Endothelial cell of umbilical vein (primary cell): ENCODE measurements at regions not wholly inside any gene's neighbourhood (a gene's known extent, or its start where the extent isn't known, plus 50 kb on each side); places are given as distances from the start of the nearest gene placed in this dataset.

Experiments
- BruUV-seq: library from RNA; stranded (reverse); fragments of 400-500 nt; replicated peaks from 2 replicates; lab custom pipeline; 2021; lab: Mats Ljungman, UMichigan
- CTCF ChIA-PET: fragments of 300-600, 350-600 bp; sonication (Branson Sonifier 250); formaldehyde crosslinking; loops from one replicate; lab custom pipeline; 2021; ENCODE audit warnings: antibody characterized with exemption, inconsistent platforms; lab: Charles Lee
- POLR2A ChIA-PET: fragments of 300-600, 350-600 bp; sonication (Branson Sonifier 250); formaldehyde crosslinking; loops from one replicate; lab custom pipeline; 2021; ENCODE audit warnings: antibody characterized with exemption, inconsistent platforms; lab: Charles Lee
- DNase-seq: peaks from one replicate; pipeline ENCODE4 v3.0.0-alpha.2; 2011; ENCODE audit warnings: low read depth, low spot score
- FAIRE-seq: peaks from 2 replicates; lab custom pipeline; 2011; peaks lifted over from hg19 to GRCh38; lab: Jason Lieb, UNC
- H2AFZ ChIP-seq: 2 replicates; pipeline ENCODE4 v1.6.0; 2012; ENCODE audit warnings: low read depth, low read length, control low read depth, inconsistent platforms
- H3K27ac ChIP-seq: 2 replicates; pipeline ENCODE4 v1.5.1; 2011; ENCODE audit warnings: low read depth, mild to moderate bottlenecking, control low read depth, low read length, moderate library complexity; ENCODE audit not compliant: insufficient read depth
- H3K27me3 ChIP-seq, 2 experiments: 2 replicates each; pipeline versions ENCODE4 v1.6.0 to v1.6.1; 2011; ENCODE audit warnings: low read length in 2 of 2, mixed read lengths in 1 of 2; ENCODE audit not compliant: control insufficient read depth in 2 of 2, insufficient read depth in 2 of 2
- H3K36me3 ChIP-seq, 2 experiments: 2 replicates in 1 of 2; 3 replicates in 1 of 2; pipeline ENCODE4 v1.5.1; 2011; ENCODE audit warnings: low read length in 2 of 2, mild to moderate bottlenecking in 1 of 2, moderate library complexity in 1 of 2; ENCODE audit not compliant: control insufficient read depth in 2 of 2, insufficient read depth in 2 of 2; ENCODE audit errors: extremely low read depth in 1 of 2
- H3K4me1 ChIP-seq: 3 replicates; pipeline ENCODE4 v1.5.1; 2011; ENCODE audit warnings: mild to moderate bottlenecking, low read length; ENCODE audit not compliant: control insufficient read depth, insufficient read depth; ENCODE audit errors: extremely low read depth
- H3K4me2 ChIP-seq: 2 replicates; pipeline ENCODE4 v1.6.1; 2011; ENCODE audit warnings: low read length, control low read depth, mixed read lengths; ENCODE audit not compliant: insufficient read depth
- H3K4me3 ChIP-seq, 3 experiments: fragments of 200-600 bp in 1 of 3; sonication (generic), shearing (Covaris generic) in 1 of 3; replicated peaks in 1 of 3; 2 replicates each; pipeline ENCODE4 v1.5.1; 2011 to 2016; ENCODE audit warnings: control low read depth in 3 of 3, low read length in 3 of 3, mild to moderate bottlenecking in 2 of 3, inconsistent platforms in 1 of 3, low read depth in 1 of 3, moderate library complexity in 1 of 3; ENCODE audit not compliant: insufficient read depth in 1 of 3
- H3K79me2 ChIP-seq: 2 replicates; pipeline ENCODE4 v1.6.0; 2012; ENCODE audit warnings: low read length, inconsistent platforms; ENCODE audit not compliant: control insufficient read depth, insufficient read depth
- H3K9ac ChIP-seq: replicated peaks from 2 replicates; pipeline ENCODE3; 2011; ENCODE audit warnings: low read length, control low read depth; ENCODE audit not compliant: insufficient read depth; ENCODE audit errors: extremely low read depth
- H3K9me1 ChIP-seq: replicated peaks from 3 replicates; pipeline ENCODE4 v1.6.0; 2011; ENCODE audit warnings: mild to moderate bottlenecking, low read length; ENCODE audit not compliant: control insufficient read depth, insufficient read depth; ENCODE audit errors: extremely low read depth
- H3K9me3 ChIP-seq: replicated peaks from 2 replicates; pipeline ENCODE4 v1.5.1; 2012; ENCODE audit warnings: low read length, inconsistent platforms; ENCODE audit not compliant: control insufficient read depth, insufficient read depth
- H4K20me1 ChIP-seq: replicated peaks from 2 replicates; pipeline ENCODE3; 2011; ENCODE audit warnings: mild to moderate bottlenecking, low read length; ENCODE audit not compliant: control insufficient read depth, insufficient read depth; ENCODE audit errors: extremely low read depth
- EZH2 ChIP-seq: IDR thresholded peaks from 2 replicates; pipeline ENCODE4 v1.6.1; 2012; ENCODE audit warnings: borderline replicate concordance, low read depth, mild to moderate bottlenecking, moderate library complexity, low read length, inconsistent platforms; ENCODE audit not compliant: severe bottlenecking
- FOS ChIP-seq: IDR thresholded peaks from 2 replicates; pipeline ENCODE4 v1.6.1; 2011; ENCODE audit warnings: mild to moderate bottlenecking, low read length, moderate library complexity, borderline replicate concordance; ENCODE audit not compliant: insufficient read depth
- GATA2 ChIP-seq: IDR thresholded peaks from 2 replicates; pipeline ENCODE4 v1.7.0; 2011; ENCODE audit warnings: low read depth, mild to moderate bottlenecking, moderate library complexity, mixed read lengths, low read length; ENCODE audit not compliant: insufficient read length, insufficient read depth
- JUN ChIP-seq: IDR thresholded peaks from 2 replicates; pipeline ENCODE4 v1.6.1; 2011; ENCODE audit warnings: borderline replicate concordance, low read depth; ENCODE audit not compliant: insufficient read length, insufficient read depth
- MYC ChIP-seq: IDR thresholded peaks from one replicate; pipeline ENCODE4 v1.6.1; 2011; ENCODE audit warnings: mild to moderate bottlenecking, low read depth, low read length
- POLR2A ChIP-seq: IDR thresholded peaks from 2 replicates; pipeline ENCODE4 v1.6.1; 2012; ENCODE audit warnings: low read depth, mild to moderate bottlenecking, control low read depth, low read length
- POLR2AphosphoS5 ChIP-seq: IDR thresholded peaks from 2 replicates; pipeline ENCODE4 v1.6.1; 2012; ENCODE audit warnings: low read depth, mild to moderate bottlenecking, control low read depth, low read length, moderate library complexity; ENCODE audit not compliant: insufficient read depth
- dilution Hi-C: fragments of 300-500 bp; cut with MboI; formaldehyde crosslinking; loops from one replicate; pipeline ENCODE4 v1.15.0; 2019; ENCODE audit warnings: low sequenced_read_pairs; ENCODE audit not compliant: extremely low pct_ligation_motif_present
- intact Hi-C: fragments of 100-400 bp; cut with micrococcal nuclease; formaldehyde crosslinking; loops from one replicate; pipeline ENCODE4 v1.10.0; 2022
- TF ChIP-seq, protein P1 (sequence below): IDR thresholded peaks from 2 replicates; pipeline ENCODE4 v1.6.1; 2011; ENCODE audit not compliant: insufficient read depth, insufficient read length
- TF ChIP-seq, protein P2 (sequence below), 2 donors: IDR thresholded peaks; 1 replicate in 1 of 2; 2 replicates in 1 of 2; pipeline ENCODE4 v1.5.1; 2011; ENCODE audit warnings: low read length in 2 of 2, mild to moderate bottlenecking in 2 of 2, moderate library complexity in 2 of 2, control low read depth in 1 of 2, inconsistent platforms in 1 of 2, low read depth in 1 of 2; ENCODE audit not compliant: insufficient read depth in 1 of 2; ENCODE audit errors: extremely low read depth in 1 of 2

DNA sequence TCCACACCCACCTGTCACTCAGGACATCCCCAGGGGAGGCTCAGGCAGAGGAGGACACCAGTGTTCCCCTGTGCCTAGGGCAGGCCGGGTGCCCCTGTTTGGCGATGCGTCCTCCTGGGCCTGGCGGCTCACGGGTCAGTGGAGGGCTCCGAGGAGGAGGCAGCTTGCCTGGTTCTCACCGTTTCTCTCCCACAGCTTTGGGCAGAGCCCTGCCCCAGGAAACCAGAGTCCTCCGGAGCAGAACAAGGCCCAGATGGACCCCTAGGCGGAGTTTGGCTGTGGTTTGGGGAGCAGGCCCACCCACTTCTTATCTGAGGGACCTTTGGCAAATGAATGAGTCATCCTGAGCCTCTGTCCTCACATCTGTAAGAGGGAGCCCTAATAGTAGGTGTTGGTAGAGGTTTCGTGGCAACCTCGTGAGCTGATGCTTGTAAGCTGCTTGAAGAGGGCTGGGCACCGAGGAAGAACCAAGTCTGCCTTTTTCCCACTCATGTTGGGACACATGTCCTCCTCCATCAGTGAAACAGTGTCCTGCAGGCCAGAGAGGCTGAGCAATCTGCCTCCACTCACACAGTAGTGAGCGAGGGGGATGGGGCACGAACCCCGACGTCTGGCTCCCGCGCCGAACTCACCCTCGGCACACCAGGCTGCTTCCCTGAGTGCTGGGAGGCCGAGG is 247.0 kb upstream of the CIBAR2 start:
- Histone ChIP-seq H3K4me2 (no peak overlapping the region), H3K4me3 (no peak overlapping the region), H2AFZ (no peak overlapping the region), H3K9me1 (no peaks in the 10 kb centered on the region), H4K20me1 (no peaks in the 10 kb centered on the region), H3K9me3 (no peaks in the 10 kb centered on the region), H3K27me3 (no peaks in the 10 kb centered on the region), H3K27ac (no peak overlapping the region), H3K4me1 (peaks cover under 1% of the 10 kb centered on the region), H3K9ac (no peak overlapping the region), H3K36me3 (no peaks in the 10 kb centered on the region), H3K79me2 (no peaks in the 10 kb centered on the region)
- intact Hi-C loops = no loop called here
- TF ChIP-seq POLR2AphosphoS5 (no peak), EZH2 (no peak)
- TF ChIP-seq, protein P1, sequence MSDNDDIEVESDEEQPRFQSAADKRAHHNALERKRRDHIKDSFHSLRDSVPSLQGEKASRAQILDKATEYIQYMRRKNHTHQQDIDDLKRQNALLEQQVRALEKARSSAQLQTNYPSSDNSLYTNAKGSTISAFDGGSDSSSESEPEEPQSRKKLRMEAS = no peak
- no TSS peak for BruUV-seq
- POLR2A ChIA-PET = no interaction called here
- DNase-seq (no peak), FAIRE-seq (no peak)
- dilution Hi-C loops = no loop called here
- CTCF ChIA-PET = interaction anchor here (0.9 kb wide), 1 partner anchor 13 kb away, joined by 3 read pairs; no protein-coding TSS in a partner anchor

DNA sequence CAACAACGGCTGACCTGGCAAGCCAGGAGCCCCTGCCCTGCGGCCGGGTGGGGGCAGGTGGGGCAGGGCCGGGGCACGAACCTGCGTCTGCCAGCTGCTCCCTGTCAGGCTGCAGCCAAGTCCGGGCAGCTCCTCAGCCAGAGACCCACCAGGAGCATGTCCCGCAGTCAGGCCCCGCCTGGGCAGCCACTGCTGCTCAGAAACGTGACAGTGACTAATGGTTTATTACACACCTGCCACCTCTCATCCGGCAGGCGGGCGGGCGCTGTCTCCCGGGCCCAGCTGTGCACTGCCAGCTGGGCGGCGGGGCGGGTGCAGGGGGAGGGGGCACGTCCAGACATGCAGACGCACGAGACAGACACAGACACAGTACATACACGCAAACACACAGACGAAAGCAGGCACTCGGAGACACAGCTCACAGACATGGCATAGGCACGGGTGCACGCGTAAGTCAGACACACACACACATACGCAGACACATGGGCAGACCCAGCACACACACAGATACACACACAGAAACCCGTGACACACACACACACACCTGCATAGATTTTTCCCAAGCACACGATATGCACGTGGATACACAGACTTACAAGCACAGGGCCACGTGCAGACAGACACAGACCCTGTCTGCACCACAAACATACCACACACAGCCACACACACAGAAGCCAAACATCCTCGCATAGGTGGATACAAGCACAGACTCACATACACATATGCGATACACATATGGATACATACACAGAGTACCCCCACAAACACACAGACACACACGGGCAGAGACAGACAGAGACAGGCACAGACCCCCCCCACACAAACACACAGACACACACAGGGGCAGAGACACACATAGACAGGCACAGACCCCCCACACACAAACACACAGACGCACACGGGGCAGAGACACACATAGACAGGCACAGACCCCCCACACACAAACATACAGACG is 248.3 kb upstream of the CIBAR2 start:
- H3K9me1 ChIP-seq = no peaks in the 10 kb centered on the region
- H3K79me2 ChIP-seq = no peaks in the 10 kb centered on the region
- intact Hi-C loops (no loop called here), dilution Hi-C loops (no loop called here)
- TF ChIP-seq FOS (no peak), POLR2AphosphoS5 (no peak), GATA2 (no peak), MYC (no peak), JUN (no peak), EZH2 (no peak), POLR2A (no peak)
- TF ChIP-seq, protein P2, sequence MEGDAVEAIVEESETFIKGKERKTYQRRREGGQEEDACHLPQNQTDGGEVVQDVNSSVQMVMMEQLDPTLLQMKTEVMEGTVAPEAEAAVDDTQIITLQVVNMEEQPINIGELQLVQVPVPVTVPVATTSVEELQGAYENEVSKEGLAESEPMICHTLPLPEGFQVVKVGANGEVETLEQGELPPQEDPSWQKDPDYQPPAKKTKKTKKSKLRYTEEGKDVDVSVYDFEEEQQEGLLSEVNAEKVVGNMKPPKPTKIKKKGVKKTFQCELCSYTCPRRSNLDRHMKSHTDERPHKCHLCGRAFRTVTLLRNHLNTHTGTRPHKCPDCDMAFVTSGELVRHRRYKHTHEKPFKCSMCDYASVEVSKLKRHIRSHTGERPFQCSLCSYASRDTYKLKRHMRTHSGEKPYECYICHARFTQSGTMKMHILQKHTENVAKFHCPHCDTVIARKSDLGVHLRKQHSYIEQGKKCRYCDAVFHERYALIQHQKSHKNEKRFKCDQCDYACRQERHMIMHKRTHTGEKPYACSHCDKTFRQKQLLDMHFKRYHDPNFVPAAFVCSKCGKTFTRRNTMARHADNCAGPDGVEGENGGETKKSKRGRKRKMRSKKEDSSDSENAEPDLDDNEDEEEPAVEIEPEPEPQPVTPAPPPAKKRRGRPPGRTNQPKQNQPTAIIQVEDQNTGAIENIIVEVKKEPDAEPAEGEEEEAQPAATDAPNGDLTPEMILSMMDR (IDR thresholded peaks at IDR 0.05; ENCODE audit: extremely low read depth in 1 of 2, insufficient read depth in 1 of 2, low read depth in 1 of 2, low read length in 2 of 2) = no peak
- TF ChIP-seq, protein P1 = no peak
- no peaks in the 10 kb centered on the region for H3K36me3 ChIP-seq
- no peak overlapping the region for H3K4me2 ChIP-seq
- no peak overlapping the region for H3K9ac ChIP-seq
- H2AFZ ChIP-seq = no peak overlapping the region
- no peaks in the 10 kb centered on the region for H4K20me1 ChIP-seq
- FAIRE-seq (no peak), DNase-seq (no peak)
- peaks cover 3% of the 10 kb centered on the region for H3K4me1 ChIP-seq
- H3K4me3 ChIP-seq = no peak overlapping the region
- H3K27me3 ChIP-seq = no peaks in the 10 kb centered on the region
- ChIA-PET CTCF (interaction anchor here (1.0 kb wide), 1 partner anchor 8 kb away, joined by 3 read pairs; no protein-coding TSS in a partner anchor), POLR2A (no interaction called here)
- no peaks in the 10 kb centered on the region for H3K9me3 ChIP-seq
- no TSS peak for BruUV-seq
- H3K27ac ChIP-seq = no peak overlapping the region
